ENCODE measurements at regions not wholly inside any gene's neighbourhood (a gene's known extent, or its start where the extent isn't known, plus 50 kb on each side); places are given as distances from the start of the nearest gene placed in this dataset.
A peak's percentile ranks its signal among the peaks of the same experiment; 100 is the strongest.
"Not testable (repeated sequence)": the region's sequence is repeated elsewhere in the genome, so short reads cannot be mapped to it uniquely, and the experiment has no call there.

DNA sequence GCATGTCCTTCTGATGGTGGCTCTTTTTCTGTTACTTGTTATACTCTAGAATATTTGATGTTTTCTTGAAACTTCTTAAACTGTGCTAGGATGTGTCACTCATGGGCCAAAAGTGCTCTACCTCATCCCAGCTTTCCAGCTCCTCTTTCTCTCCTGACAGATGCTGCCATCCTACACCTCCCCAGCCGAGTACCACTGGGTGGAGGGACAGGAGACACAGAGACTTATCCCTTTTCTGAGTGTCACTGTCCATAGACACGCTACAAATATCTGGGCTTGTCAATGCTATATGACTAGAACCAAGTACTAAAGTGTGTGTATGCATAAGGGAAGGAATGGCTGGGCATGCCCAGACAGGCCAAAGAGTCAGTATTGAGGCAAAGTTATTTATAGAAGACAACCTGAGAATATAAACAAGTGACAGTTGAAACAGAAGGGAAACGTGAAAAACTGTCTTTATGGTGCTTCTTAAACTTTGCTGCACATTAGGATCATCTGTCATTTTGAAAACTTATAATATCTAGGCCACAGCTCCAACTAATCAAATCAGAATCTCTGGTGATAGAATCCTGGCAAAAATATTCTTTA is 188.0 kb downstream of the CARTPT start:
- DNase-seq (ENCODE audit: low spot score), result no peak

DNA sequence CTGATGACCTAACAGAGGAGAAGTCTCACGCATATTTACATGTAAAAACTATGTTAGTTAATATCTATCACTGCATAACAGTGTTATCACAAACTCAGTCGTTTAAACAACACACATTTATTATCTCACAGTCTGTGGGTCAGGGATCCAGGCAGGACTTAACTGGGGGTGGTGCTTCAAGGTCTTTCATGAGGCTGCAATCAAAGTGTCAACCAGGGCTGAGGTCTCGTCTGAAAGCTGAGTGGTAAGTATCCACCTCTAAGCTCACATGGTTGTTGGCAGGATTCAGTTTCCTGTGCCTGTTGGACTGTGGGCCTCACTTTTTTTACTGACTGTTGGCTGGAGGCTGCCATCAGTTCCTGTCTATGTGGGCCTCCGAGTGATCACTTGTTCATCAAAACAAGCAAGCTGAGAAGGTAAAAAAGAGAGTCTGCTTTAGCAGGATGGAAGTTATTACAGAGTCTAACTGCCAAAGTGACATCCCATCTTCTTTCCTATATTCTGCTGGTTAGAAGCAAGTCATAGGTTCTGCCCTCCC is 188.6 kb downstream of the CARTPT start:
- DNase-seq (ENCODE audit: low spot score), result no peak

DNA sequence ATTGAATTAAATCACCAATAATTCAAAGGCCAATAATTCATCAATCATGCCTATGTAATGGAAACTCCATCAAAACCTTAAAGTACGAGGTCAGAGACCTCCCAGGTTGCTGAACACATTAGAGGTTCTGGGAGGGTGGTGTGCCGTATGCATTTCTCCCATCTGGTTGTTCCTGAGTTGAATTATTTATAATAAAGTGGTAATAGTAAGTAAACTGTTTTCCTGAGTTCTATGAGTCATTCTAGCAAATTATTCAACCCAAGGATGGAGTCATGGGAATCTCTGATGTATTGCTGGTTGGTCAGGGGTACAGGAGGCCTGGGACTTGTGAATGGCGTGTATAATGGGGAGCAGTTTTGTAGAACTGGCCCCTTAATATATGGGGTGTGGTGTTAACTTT is 191.7 kb downstream of the CARTPT start:
- no peak for DNase-seq (ENCODE audit: low spot score)

DNA sequence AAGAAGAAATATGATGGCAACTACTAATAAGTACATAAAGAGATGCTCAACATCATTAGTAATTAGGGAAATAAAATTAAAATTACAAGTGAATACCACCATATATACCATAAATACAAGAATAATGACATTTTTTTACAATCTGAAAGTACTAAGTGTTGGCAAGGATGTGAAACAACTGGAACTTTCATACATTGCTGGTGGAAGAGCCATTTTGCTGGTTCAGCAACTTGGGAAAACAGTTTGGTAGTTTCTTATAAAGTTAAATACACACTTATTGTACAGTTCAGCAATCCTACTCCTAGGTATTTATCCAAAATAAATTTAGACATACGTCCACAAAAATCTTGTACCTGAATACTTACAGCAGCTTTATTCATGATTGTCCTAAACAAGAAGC is 192.9 kb downstream of the CARTPT start:
- DNase-seq (ENCODE audit: low spot score), result no peak

DNA sequence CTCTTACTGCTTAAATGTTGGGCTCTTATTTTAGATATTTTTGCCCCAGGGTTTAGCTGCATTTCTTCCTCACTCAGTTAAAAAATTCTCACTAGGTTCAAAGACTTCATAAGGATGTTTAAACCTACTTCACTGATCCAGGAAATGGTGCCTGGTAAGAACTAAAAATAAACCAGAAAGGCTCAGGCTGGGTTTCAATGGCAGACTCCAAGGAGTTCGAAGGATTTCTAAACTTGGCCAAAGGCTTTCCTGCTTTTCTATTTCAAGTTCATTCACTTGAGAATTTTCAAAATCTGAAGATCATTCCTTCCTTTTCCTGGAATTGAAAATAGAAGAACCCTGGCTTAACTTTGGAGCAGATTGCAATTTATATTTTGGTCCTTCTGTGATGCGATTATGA is 193.0 kb upstream of the MAP1B start:
- DNase-seq (ENCODE audit: low spot score), result no peak

DNA sequence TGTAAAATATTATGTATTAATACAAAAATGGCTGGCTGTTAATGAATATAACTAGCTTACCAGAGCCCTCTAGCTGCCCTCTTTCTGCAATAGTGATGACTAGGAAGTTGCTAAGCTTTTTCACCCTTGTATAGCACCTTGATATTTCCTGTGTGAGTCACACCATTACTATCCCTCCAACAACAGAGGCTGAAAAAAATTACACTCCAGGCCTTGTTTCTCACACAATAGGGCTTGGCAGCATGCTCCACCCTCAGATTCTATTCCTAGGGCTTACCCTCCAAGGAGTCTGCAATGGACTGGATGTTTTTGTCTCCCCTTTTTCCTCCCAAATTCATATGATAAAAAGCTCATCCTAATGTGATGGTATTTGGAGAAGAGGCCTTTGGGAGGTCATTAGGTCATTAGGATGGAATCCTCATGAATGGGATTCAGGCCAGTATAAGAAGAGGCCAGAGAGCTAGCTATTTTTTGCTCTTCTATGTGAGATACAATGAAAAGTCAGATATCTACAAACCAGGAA is 184.6 kb upstream of the MAP1B start:
- peak; percentile 77 for DNase-seq (ENCODE audit: low spot score)

DNA sequence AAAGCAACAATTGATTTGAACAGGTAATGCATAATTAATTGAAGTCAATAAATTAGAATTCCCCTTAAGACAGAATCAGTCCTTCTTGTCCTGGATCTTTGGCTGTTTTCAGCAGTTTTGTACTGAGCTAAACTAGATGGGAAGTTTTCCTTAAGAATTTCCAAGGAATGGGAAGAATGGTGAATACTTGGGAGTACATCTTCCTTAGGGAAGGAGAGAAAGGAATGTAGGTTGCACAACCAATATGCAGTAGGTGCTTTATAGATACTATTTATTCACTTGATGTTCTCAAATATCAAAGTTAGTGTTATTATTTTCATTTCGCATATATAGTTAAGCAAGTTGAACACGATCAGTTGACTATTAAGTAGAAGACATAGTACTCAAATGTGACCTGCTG is 183.5 kb upstream of the MAP1B start:
- no peak for DNase-seq (ENCODE audit: low spot score)

DNA sequence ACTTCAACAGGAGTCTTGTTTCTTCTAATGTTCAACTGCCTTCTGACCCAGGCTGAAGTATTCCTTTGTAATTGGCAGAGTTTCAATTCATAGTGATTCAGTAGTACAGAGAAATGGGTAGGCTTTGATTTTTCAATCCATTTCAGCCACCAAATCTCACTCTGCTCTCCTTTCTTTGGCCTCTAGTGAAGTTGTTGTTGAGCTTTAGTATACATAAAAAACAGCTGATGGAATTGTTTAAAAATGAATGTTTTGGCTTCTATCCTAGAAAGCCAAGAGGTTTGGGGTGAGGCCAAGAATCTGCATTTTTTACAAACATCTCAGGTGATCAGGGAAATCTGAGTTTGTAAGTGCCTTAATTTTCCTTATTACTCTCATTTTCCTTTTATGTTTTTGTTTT is 182.9 kb upstream of the MAP1B start:
- DNase-seq (ENCODE audit: low spot score), result no peak

DNA sequence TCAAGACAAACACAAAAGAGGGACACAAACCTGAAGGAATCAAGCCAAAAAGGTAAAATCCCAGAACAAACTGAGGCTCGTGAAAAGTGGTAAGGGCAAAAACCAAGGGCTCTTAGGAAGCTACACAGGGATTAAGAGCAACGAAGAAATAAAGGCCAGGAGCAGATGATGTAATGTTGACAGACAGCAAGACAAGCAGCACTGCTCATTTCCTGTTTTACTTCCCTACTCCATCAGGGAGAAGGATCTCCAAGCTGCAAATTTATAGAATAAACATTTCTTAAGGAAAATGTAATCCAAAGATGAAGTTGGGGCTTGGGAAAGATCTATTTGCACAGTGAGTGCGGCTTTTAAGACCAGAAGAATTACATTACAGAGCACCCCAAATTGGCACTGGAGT is 182.3 kb upstream of the MAP1B start:
- DNase-seq (ENCODE audit: low spot score), result no peak

DNA sequence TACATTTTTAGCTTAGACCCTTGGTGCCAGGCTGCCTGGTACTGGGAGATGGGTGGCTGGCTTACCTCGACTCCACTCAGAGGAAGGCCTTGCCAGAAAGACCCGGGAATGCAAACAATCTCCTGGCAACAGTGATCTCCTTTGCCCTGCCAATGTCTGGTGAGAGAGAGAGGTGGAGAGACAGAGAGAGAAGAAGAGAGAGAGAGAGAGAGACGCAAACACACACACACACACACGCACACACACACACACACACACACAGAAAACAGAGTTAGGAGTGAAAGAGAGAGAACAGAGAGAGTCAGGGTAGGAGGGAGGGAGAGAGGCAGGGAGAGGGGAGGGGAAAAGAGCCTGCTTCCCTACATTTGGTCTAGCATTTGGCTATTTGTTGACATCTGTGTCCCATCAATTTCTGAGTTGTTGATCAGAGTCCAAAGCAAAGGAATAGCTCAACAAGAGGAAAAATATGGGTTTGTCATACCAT is 181.6 kb upstream of the MAP1B start:
- DNase-seq (ENCODE audit: low spot score), result no peak

DNA sequence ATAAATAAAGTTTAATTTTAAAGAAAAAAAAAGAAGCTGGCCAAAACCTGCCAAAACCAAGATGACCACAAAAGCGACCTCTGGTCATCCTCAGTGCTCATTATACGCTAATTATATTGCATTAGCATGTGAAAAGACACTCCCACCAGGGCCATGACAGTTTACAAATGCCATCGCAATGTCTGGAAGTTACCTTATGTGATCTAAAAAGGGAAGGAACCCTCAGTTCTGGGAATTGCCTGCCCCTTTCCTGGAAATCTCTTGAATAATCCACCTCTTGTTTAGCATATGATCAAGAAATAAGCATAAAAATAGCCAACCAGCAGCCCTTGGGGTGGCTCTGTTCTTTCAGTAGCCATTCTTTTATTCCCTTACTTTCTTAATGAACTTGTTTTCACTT is 178.3 kb upstream of the MAP1B start:
- DNase-seq (ENCODE audit: low spot score), result no peak

DNA sequence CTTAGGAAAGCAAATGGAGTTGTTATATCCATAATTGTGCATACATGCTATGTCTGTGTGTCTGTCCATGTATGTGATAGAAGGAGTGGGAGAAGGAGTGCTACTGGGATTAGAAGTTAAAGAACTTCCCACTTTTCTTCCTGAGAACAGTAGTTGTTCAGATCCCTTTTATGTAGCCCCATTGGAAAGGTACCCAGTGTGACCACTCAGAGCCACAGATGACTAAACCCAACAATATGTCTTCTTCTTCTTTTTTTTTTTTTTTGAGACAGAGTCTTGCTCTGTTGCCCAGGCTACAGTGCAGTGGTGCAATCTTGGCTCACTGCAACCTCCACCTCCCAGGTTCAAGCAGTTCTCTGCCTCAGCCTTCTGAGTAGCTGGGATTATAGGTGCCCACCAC is 176.7 kb upstream of the MAP1B start:
- DNase-seq (ENCODE audit: low spot score), result not testable (repeated sequence)

DNA sequence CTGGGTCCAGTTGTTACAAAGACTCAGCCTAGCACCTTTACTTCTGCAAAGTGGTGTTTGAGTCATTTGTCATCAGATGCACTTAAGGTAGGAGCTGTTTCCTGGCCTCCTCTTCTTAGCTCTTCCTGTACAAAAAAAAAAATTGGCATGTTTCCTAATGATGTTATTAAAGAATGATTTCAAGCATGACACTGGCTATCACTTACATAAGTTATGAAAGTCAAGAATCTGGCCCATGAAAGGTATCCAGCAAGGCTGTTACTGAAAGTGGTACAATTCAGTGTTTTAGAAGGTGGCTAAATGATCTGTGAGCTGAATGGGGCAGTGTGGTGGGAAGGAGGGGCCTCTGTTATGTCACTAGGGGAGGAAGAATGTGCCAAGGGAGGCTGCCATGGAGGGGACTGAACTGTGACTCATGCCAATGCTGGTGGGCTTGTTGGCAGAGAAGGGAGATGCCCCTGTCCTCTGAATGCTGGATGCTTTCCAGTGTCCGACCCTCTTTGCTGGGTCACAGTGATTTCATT is 175.1 kb upstream of the MAP1B start:
- DNase-seq (ENCODE audit: low spot score), result peak; percentile 58

DNA sequence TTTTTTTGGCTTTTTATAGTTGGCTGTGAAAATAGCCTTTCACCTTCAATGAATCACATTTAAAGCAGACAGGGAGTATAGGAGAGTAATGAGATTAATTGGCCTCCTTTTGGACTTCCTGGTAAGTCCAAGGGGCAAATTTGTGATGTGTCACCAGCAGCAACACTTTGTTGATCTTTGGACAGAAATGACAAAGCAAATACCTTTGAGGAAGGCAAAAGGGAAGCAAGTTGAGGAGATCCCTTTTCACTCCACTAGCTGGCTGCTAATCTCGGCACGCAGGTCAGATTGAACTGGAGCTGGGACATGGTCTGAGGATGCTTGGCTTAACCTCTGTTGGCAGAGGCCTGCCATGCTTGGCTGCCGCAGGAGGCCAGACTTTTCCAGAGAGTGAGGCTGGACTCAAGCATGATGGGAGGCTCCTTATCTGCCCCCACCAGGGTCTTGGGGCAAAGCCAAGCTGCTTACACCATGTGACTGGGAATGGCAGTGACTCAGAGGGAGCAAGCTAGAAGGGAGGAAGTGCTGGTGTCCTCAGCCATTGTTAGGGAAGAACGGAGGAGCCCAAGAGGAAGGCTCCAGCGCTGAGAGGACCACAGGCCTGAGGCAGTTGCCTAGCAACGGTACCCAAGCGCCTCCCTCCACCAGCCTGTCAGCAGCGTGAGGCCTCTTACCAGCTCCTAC is 174.5 kb upstream of the MAP1B start:
- peak; percentile 79 for DNase-seq (ENCODE audit: low spot score)

DNA sequence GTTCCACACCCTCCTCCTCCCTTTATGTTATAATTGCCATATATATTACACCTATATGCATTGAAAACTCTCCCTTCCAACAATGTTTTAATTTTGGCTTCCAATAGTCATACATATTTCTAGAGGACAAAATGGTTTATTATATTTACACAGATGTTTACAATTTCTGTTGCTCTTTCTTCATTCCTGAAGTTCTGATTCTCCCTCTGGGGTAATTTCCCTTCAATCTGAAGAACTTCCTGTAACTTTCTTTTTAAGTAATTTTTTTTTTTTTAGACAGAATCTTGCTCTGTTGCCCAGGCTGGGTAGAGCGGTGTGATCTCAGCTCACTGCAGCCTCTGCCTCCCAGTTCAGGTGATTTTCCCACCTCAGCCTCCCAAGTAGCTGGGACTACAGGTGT is 173.0 kb upstream of the MAP1B start:
- DNase-seq (ENCODE audit: low spot score), result no peak

DNA sequence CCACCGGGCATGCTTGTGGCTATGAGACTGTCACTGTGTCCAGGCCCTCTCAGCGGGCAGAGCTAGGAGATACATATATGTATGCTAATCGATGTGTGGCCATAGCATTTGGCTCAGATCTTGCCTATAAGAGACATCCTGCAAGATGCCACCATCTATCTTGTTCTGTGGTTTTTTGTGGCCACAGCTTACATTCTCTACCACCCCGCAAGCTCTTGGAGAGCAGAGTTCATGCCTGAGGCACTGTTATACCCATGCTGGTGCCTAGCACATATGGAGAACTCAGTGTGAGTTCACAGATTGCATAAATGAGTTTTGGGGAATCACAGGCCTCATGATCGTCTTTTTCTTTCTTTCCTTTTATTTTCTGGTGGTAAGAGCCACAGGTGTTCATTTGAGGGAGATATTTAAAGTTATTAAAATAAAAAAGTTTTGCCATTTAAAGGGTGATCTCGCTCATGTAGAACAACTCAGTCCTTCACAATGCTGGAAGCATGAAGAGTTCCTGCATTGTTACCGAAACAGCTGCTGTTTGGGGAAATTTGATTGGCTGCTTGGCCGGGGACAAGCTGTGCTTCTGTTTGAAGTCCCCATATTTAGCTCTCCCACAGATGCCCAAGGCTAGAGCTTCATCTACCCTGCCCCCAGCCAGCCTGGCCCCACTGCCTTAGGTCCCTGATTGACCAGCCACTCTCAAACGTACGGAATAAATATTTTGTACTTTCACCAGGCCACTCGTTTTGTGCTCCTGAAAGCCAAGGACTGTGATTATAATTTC is 169.2 kb upstream of the MAP1B start:
- DNase-seq (ENCODE audit: low spot score), result no peak

DNA sequence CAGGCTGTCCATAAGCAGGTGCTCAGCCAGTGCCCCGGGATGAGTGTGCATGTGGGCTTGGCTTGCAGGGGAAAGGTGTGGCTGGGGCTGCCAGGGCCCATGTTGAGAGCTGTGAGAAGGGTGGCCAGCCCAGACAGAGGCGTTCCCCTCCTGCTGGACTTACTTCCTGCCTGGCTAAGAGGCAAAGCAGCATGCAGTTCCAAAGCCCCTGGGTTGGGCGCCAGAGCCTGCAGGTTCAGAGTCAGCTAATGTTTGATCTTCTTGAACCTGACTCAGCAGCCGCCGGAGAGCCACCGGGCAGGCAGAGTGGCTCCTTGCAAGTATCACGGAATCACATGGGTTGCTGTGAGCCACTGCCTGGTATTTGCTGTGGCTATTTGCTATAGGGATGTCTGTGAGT is 168.4 kb upstream of the MAP1B start:
- peak; percentile 60 for DNase-seq (ENCODE audit: low spot score)

DNA sequence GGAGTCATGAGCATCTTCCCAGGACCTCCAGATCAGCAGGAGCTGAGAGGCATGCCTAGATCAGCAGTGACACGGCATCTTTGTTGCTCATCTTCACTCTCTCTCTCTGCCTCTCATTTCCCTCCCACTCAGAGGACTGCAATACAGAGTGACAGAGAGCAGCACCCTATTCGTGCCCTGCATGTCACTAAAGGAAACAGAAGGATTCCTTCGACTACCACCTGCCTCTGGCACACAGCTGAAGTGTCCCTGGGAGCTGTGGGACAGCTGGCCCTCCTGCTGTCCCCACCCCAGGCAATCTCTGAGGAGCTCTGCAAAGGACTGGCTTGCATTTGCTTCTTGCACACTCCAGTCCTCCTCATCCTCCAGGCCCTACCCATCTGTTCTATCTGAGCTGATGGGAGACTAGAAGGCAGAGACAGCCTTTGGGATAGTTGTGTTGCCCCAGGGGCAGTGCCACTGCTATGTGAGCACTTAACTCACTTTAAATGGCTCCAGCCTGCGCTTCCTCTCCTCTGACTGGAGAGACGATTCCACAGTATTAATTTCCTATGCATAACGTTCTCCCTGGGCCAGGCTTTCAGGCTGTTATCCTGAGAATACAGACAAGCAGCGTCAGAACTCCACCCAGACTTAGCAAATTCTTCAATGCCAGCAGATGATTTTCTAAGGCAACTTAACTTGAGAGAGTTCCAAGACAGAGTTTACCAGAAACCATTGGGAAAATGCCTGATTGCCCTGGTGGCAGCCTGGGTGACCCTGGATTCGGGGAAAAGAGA is 167.6 kb upstream of the MAP1B start:
- no peak for DNase-seq (ENCODE audit: low spot score)

DNA sequence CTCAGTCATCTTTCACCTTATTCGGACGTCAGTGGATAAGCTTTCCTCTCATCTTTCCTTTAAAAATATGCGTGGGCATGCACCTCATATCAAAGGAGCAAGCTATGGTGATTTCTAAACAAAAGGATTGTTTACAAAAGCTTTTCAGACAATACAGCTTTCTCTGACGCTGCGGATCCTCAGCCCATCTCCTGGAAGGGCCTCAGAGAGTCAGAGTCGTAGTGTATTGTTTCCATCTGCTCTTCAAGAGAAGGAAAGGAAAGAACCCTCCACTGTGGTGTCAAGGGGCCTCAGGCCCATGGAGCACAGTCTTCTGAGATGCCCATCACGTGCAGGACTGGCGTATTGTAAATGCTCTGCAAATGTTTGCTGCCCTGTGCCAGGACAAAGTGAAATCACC is 163.4 kb upstream of the MAP1B start:
- DNase-seq (ENCODE audit: low spot score), result no peak

DNA sequence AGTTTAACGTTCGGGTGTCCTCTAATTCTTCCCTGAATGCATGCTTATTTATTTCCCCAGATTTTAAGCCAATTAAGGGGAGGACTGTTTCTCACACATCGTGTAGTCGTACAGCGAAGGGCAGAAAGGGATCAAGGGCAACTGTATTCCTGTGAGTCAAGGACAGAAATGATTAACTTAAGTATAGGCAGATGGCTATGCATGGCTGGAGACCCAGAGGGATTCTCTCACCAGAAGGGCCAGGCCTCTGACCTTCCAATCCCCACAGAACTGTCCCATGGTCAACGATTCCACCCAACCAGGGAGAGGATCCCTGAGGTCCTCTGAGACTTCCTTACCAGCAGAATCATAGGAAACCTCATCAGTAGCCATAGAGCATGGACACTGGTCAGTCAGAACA is 161.8 kb upstream of the MAP1B start:
- no peak for DNase-seq (ENCODE audit: low spot score)

DNA sequence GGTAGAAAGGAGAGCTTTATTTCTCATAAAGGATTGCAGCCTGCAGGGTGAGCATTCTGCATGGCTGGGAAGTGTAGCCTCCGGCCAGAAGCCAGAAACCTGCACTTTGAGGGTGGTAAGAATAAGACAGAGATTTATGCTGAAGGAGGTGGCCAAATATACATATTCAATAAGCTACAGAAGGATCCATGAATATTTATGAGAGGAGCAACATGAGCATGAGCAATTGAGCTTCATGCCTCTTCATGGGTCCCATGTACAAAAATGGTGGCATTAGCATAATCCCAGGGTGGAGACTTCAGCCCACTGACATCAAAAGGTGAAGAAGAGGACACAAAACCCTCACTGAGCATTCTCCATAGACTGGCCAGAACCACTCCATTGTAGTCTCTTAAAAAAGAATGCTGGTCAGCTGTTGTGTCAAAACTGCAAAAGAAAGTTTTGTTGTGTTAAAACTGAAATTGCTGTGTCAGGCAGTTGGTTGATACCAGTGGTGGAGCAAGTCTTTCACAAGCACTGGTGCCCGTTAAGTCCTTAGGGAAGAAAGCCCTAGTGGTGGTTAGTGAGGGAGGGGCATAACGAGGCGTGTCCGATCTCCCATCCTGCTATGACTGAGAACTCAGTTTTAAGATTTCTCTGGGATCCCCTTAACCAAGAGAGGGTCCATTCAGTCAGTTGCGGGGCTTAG is 160.8 kb upstream of the MAP1B start:
- DNase-seq (ENCODE audit: low spot score), result no peak

Measured in SW480 (cell line).